Lower leg skin (tissue), 3 donors: ENCODE measurements at regions not wholly inside any gene's neighbourhood (a gene's known extent, or its start where the extent isn't known, plus 50 kb on each side); places are given as distances from the start of the nearest gene placed in this dataset.

ENCODE experiments used
- POLR2A ChIP-seq, 2 donors: fragments of 450-650 bp; IDR thresholded peaks; one replicate each; pipeline ENCODE4 v1.6.1; 2016 to 2017; ENCODE audit warnings: antibody characterized with exemption in 2 of 2, mild to moderate bottlenecking in 1 of 2, moderate library complexity in 1 of 2
- TF ChIP-seq, protein P1 (sequence below), 3 donors: fragments of 450-650 bp; IDR thresholded peaks; one replicate each; pipeline ENCODE4 v1.5.1; 2016; ENCODE audit warnings: antibody characterized with exemption in 3 of 3, mild to moderate bottlenecking in 3 of 3, moderate library complexity in 2 of 3

GRCh38 chr2:82412021-82412420, 2047.1 kb downstream of the SUCLG1 start:
- no peak for TF ChIP-seq POLR2A (IDR thresholded peaks at IDR 0.05)
- TF ChIP-seq, protein P1, sequence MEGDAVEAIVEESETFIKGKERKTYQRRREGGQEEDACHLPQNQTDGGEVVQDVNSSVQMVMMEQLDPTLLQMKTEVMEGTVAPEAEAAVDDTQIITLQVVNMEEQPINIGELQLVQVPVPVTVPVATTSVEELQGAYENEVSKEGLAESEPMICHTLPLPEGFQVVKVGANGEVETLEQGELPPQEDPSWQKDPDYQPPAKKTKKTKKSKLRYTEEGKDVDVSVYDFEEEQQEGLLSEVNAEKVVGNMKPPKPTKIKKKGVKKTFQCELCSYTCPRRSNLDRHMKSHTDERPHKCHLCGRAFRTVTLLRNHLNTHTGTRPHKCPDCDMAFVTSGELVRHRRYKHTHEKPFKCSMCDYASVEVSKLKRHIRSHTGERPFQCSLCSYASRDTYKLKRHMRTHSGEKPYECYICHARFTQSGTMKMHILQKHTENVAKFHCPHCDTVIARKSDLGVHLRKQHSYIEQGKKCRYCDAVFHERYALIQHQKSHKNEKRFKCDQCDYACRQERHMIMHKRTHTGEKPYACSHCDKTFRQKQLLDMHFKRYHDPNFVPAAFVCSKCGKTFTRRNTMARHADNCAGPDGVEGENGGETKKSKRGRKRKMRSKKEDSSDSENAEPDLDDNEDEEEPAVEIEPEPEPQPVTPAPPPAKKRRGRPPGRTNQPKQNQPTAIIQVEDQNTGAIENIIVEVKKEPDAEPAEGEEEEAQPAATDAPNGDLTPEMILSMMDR (IDR thresholded peaks at IDR 0.05), result no peak
